ENCODE measurements at regions not wholly inside any gene's neighbourhood (a gene's known extent, or its start where the extent isn't known, plus 50 kb on each side); places are given as distances from the start of the nearest gene placed in this dataset.

GRCh38 chr13:67283637-67284036 lies 53.5 kb upstream of the PCDH9 start:
- H3K4me1 ChIP-seq, result no peaks in the 10 kb centered on the region
- H3K36me3 ChIP-seq, result no peaks in the 10 kb centered on the region
- no peak for DNase-seq
- TF ChIP-seq, protein P1, sequence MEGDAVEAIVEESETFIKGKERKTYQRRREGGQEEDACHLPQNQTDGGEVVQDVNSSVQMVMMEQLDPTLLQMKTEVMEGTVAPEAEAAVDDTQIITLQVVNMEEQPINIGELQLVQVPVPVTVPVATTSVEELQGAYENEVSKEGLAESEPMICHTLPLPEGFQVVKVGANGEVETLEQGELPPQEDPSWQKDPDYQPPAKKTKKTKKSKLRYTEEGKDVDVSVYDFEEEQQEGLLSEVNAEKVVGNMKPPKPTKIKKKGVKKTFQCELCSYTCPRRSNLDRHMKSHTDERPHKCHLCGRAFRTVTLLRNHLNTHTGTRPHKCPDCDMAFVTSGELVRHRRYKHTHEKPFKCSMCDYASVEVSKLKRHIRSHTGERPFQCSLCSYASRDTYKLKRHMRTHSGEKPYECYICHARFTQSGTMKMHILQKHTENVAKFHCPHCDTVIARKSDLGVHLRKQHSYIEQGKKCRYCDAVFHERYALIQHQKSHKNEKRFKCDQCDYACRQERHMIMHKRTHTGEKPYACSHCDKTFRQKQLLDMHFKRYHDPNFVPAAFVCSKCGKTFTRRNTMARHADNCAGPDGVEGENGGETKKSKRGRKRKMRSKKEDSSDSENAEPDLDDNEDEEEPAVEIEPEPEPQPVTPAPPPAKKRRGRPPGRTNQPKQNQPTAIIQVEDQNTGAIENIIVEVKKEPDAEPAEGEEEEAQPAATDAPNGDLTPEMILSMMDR (IDR thresholded peaks at IDR 0.05), result no peak
- TF ChIP-seq EP300 (IDR thresholded peaks at IDR 0.05) (no peak), POLR2A (IDR thresholded peaks at IDR 0.05) (no peak), POLR2AphosphoS5 (IDR thresholded peaks at IDR 0.05) (no peak)
- no peaks in the 10 kb centered on the region for H3K9me3 ChIP-seq
- H3K4me3 ChIP-seq, result no peak overlapping the region
- WGBS, 2 donors, result 85 to 90% methylated on average over 2 of the region's 2 CpGs
- H3K27ac ChIP-seq, result no peak overlapping the region
- ATAC-seq (ENCODE audit: low FRiP score in 2 of 2), result no peak
- H3K27me3 ChIP-seq, result no peaks in the 10 kb centered on the region

- Histone ChIP-seq H3K4me3 (no peak overlapping the region), H3K36me3 (no peaks in the 10 kb centered on the region), H3K4me1 (no peaks in the 10 kb centered on the region), H3K9me3 (no peaks in the 10 kb centered on the region), H3K27ac (no peak overlapping the region), H3K27me3 (no peaks in the 10 kb centered on the region)
- ATAC-seq (ENCODE audit: low FRiP score in 2 of 2) (no peak), DNase-seq (no peak)
- TF ChIP-seq, protein P1 (IDR thresholded peaks at IDR 0.05), result no peak
- TF ChIP-seq POLR2AphosphoS5 (IDR thresholded peaks at IDR 0.05) (no peak), POLR2A (IDR thresholded peaks at IDR 0.05) (no peak), EP300 (IDR thresholded peaks at IDR 0.05) (no peak)
- 63 to 74% methylated on average over 2 of the region's 2 CpGs for WGBS, 2 donors
Observed at GRCh38 chr13:67281466-67281865, 51.3 kb upstream of the PCDH9 start.

Small RNAs in the stretch of these regions (small RNA-seq; reads per million reads assigned to genes)
- gene RN7SL761P, result 0 to 0.11 (median 0) reads per million in 4 donors
- gene RPL37P21, result 0 reads per million in 4 donors
- gene RPS3AP52, result 0 reads per million in 4 donors
- 0 reads per million in 4 donors for gene SNRPFP3

Data from upper lobe of left lung (tissue), 6 donors.